NCI-H2227 treated with DMSO at 0.1 percent for 48 hours (cell line): ENCODE measurements at regions not wholly inside any gene's neighbourhood (a gene's known extent, or its start where the extent isn't known, plus 50 kb on each side); places are given as distances from the start of the nearest gene placed in this dataset.

ENCODE experiments used
- DNase-seq: peaks from one replicate; lab custom pipeline; 2025; lab: John Stamatoyannopoulos, UW

DNA sequence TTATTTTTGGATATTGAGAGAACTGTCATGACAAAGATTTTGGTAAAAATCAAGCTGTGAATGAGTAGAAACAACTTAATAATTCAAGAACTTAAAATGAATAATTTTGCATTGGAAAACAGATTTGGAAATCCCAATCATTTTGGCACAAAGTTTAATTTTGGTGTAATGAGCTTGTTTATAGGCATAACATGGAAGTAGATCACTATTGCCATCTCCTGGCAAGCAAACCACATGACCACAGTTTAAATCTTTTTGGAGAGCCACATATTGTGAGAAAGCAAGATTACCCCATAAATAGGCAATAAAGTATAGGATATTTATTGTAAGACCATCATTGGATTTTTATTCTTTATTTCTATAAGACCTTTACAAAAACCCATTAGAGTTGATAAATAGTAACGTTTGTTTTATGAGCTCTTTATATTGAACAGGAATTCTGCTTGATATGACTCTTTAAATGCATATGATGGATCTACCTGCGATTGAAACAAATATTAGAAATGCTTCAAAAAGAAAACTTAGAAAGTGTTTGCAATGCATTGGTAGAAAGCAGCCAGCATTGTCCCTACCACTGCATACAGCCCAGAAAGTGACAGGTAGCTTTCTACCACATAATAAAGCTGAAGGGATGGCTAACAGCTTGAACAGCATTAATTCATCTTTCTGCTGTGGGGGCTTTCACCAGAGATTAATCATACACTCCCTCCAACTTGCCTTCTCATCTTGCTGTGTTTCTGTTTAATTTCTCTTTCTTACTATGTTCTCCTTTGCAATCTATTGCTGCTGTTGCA lies 766.8 kb downstream of the TBL1XR1 start:
- no peak for DNase-seq

GRCh38 chr3:176428552-176428951 lies 768.7 kb downstream of the TBL1XR1 start:
- no peak for DNase-seq

GRCh38 chr3:176426371-176426770 lies 770.9 kb downstream of the TBL1XR1 start:
- DNase-seq, result no peak

- DNase-seq, result no peak
Measured at GRCh38 chr3:176416870-176417269, 780.4 kb downstream of the TBL1XR1 start.

DNA sequence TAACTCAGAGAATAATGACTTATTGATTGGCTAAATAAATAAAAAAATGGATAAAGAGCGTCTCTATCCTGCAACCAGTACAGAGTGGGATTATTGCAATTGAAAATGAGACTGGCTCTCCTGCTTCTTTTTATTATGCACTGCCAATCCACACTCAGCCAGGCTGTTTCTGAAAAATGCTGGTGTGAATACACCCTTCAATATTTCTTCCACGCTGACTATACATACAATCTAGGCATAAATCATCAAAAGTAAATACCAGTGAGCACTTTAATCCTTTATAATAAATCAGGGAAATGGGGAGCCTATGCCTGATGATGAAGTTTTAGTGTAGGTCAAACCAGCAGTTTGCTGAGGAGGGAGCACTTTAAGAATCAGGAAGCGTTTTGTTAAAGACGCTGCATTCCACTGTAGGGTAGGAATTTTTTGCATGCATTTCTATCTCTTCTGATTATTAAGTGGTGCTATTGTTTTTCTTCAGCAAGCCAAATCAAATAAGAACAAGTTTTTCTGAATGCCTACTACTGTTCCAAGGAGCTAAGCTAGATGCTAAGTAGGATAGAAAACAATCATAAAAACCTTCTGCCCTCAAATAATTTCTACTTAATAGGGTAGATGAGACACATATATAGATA lies 781.5 kb downstream of the TBL1XR1 start:
- DNase-seq, result no peak

- no peak for DNase-seq
Measured at GRCh38 chr3:176412771-176413170, 784.5 kb downstream of the TBL1XR1 start.

GRCh38 chr3:176403531-176403930 lies 793.8 kb downstream of the TBL1XR1 start:
- no peak for DNase-seq

- DNase-seq, result no peak
Measured at GRCh38 chr3:176401211-176401610, 796.1 kb downstream of the TBL1XR1 start.

DNA sequence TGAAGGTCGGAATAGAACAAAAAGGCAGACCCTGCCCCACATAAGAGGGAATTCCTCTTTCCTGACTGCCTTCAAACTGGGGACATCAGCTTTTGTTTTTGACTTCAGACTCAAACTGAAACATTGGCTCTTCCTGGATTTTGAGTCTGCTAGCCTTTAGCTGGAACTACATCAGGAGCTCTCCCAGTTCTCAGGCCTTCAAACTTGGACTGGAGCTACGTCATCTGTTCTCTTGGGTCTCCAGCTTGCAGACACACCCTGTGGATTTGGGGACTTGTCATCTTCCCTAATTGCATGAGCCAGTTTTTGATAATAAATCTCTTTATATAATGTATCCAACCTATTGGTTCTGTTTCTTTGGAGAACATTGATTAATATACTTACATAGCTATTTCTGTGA lies 798.1 kb downstream of the TBL1XR1 start:
- no peak for DNase-seq

DNA sequence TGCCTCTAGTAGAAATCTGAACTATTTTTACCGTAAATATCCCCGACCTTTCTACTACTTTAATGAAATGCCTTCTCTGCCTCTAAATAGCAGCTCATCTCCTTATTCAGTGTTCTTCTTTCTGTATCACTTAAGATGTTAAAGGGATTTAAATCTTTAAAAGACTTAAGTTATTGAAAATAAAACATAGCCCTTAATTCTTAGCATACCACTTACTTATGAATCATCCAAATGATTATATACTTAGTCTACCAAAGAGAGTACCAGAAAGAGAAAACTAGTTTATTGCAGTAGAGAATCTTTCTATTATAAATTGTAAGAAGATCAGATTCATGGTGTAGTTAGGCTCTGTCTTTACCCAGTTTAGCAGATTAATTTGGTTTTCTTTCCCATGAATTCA lies 802.0 kb downstream of the TBL1XR1 start:
- DNase-seq, result no peak

DNA sequence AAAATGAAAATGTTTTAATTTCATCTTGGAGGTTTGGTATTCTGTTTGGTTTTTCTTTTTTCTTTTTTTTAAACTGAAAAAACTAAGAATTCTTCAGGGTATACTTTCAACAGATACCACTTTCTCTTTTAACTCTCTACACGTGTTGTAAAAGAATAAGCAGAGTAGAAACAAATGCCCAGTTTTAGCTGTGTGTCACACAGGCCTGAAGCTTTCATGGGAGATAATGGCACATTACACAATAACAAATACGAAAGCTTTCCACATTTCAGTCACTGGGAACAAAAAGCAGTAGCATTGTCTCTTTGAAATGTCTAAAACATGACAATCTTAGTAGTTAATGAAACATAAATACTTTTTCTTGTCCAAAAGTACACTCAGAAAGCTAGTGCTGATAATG lies 818.5 kb downstream of the TBL1XR1 start:
- no peak for DNase-seq

DNA sequence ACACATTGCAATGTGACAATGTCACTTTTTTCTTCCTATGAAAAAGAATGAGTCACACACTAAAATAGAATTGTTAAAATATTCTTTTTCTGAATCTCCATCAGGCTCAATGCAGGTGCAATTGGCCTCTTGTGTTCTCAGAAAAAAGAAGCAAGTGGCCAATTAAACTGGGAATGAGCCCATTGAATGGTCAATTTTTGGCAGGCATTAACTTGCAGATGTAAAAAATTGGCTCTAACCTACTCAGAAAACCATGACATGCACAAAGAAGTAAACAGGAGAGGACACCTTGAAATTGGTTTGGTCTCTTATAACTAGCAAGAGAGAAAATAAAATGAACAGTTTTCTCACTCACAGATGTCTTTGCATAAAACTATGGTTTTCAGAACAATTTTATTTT lies 820.8 kb downstream of the TBL1XR1 start:
- DNase-seq, result no peak

- no peak for DNase-seq
Measured at GRCh38 chr3:176375519-176375918, 821.8 kb downstream of the TBL1XR1 start.

DNA sequence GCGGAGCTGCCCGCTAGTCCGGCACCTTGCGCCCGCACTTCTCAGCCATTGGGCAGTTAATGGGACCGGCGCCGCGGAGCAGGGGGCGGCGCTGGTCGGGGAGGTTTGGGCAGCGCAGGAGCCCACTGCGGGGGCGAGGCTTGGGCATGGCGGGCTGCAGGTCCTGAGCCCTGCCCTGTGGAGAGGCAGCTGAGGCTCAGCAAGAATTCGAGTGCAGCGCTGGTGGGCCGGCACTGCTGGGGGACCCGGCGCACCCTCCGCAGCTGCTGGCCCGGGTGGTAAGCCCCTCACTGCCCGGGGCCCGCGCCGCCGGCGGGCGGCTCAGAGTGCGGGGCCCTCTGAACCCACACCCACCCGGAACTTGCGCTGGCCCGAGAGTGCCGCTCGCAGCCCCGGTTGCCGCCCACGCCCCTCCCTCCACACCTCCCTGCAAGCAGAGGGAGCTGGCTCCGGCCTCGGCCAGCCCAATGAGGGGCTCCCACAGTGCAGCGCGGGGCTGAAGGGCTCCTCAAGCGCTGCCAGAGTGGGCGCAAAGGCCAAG lies 835.0 kb downstream of the TBL1XR1 start:
- no peak for DNase-seq

GRCh38 chr3:176359211-176359610 lies 838.1 kb downstream of the TBL1XR1 start:
- no peak for DNase-seq

DNA sequence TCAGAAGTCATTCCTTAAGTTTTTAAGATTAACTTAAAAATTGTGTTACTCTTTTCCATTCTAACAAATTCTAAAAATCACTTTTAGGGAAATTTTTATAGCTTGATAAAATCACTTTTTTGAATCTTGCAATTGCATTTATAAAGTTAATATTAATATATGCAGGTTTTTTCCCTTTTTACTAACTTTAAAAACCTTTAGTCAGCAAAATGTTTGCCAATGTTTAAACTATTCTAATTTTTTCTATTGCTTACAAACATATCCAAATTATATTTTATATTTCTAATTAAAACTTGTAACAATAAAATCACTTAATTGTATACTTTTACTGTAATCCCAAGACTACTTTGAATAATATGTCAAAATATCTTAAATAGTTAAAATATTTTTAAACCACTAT lies 839.4 kb downstream of the TBL1XR1 start:
- no peak for DNase-seq

DNA sequence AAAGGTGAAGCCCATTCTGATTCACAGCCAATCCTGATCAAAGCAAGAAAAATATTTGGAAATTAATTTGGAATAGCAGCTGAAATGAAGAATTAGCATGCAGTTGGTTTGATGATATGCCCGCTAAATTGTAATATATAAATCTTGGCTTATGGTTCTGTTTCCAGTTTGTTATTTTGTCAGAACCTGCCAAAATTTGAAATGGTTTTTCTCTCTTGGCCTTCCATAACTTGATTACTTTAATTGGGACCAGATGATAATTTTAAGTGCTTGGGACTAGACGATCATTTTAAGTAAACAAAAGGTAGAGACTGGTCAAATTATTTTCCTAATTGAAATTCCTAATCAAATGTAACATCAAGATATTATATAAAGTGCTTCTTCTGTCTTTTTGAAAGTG lies 842.4 kb downstream of the TBL1XR1 start:
- DNase-seq, result no peak

- DNase-seq, result no peak
Measured at GRCh38 chr3:176352716-176353334, 844.5 kb downstream of the TBL1XR1 start.

- no peak for DNase-seq
Measured at GRCh38 chr3:176351408-176351807, 845.9 kb downstream of the TBL1XR1 start.

- DNase-seq, result no peak
Measured at GRCh38 chr3:176349706-176350105, 847.6 kb downstream of the TBL1XR1 start.

- DNase-seq, result no peak
Measured at GRCh38 chr3:176347424-176348146, 849.7 kb downstream of the TBL1XR1 start.

GRCh38 chr3:176341963-176342362 lies 855.3 kb downstream of the TBL1XR1 start:
- DNase-seq, result no peak
